ENCODE measurements at regions not wholly inside any gene's neighbourhood (a gene's known extent, or its start where the extent isn't known, plus 50 kb on each side); places are given as distances from the start of the nearest gene placed in this dataset.

GRCh38 chr6:14806101-14806500, 439.8 kb upstream of the JARID2 start:
- H3K9me3 ChIP-seq = no peaks in the 10 kb centered on the region
- no peaks in the 10 kb centered on the region for H3K4me1 ChIP-seq
- no peaks in the 10 kb centered on the region for H3K36me3 ChIP-seq
- H3K4me3 ChIP-seq = no peak overlapping the region
- no peak for DNase-seq (ENCODE audit: low spot score in 2 of 2)
- no peak for TF ChIP-seq CTCF (IDR thresholded peaks at IDR 0.05)
- no peaks in the 10 kb centered on the region for H3K27me3 ChIP-seq
- intact Hi-C loops (cut with DNase I) = no loop called here
- H3K27ac ChIP-seq = no peak overlapping the region

- Histone ChIP-seq H3K27me3 (no peaks in the 10 kb centered on the region), H3K36me3 (no peaks in the 10 kb centered on the region), H3K4me1 (no peaks in the 10 kb centered on the region), H3K4me3 (no peak overlapping the region), H3K9me3 (no peaks in the 10 kb centered on the region), H3K27ac (no peak overlapping the region)
- no peak for DNase-seq (ENCODE audit: low spot score in 2 of 2)
- TF ChIP-seq CTCF (IDR thresholded peaks at IDR 0.05) = no peak
- intact Hi-C loops (cut with DNase I) = no loop called here
Observed at GRCh38 chr6:14807130-14807529, 438.7 kb upstream of the JARID2 start.

- H3K27me3 ChIP-seq = no peaks in the 10 kb centered on the region
Observed at GRCh38 chr6:14807971-14808370, 437.9 kb upstream of the JARID2 start.

GRCh38 chr6:14810021-14810420, 435.8 kb upstream of the JARID2 start:
- no peak for DNase-seq (ENCODE audit: low spot score in 2 of 2)
- H3K27ac ChIP-seq = no peak overlapping the region
- H3K4me3 ChIP-seq = no peak overlapping the region
- no peaks in the 10 kb centered on the region for H3K4me1 ChIP-seq
- intact Hi-C loops (cut with DNase I) = no loop called here
- H3K27me3 ChIP-seq = no peaks in the 10 kb centered on the region
- no peaks in the 10 kb centered on the region for H3K9me3 ChIP-seq
- no peak for TF ChIP-seq CTCF (IDR thresholded peaks at IDR 0.05)
- H3K36me3 ChIP-seq = no peaks in the 10 kb centered on the region

More at GRCh38 chr6:14807971-14808370, 437.9 kb upstream of the JARID2 start:
- intact Hi-C loops (cut with DNase I) = no loop called here
- DNase-seq (ENCODE audit: low spot score in 2 of 2) = no peak
- H3K4me3 ChIP-seq = no peak overlapping the region
- H3K4me1 ChIP-seq = no peaks in the 10 kb centered on the region
- H3K27ac ChIP-seq = no peak overlapping the region
- no peaks in the 10 kb centered on the region for H3K9me3 ChIP-seq
- no peaks in the 10 kb centered on the region for H3K36me3 ChIP-seq
- TF ChIP-seq CTCF (IDR thresholded peaks at IDR 0.05) = no peak

- no peaks in the 10 kb centered on the region for H3K4me1 ChIP-seq
- no peaks in the 10 kb centered on the region for H3K9me3 ChIP-seq
- intact Hi-C loops (cut with DNase I) = no loop called here
- no peak for TF ChIP-seq CTCF (IDR thresholded peaks at IDR 0.05)
- H3K4me3 ChIP-seq = no peak overlapping the region
- H3K36me3 ChIP-seq = no peaks in the 10 kb centered on the region
- DNase-seq (ENCODE audit: low spot score in 2 of 2) = no peak
- no peak overlapping the region for H3K27ac ChIP-seq
- H3K27me3 ChIP-seq = no peaks in the 10 kb centered on the region
Observed at GRCh38 chr6:14811775-14812428, 434.0 kb upstream of the JARID2 start.

- Histone ChIP-seq H3K27ac (no peak overlapping the region), H3K36me3 (no peaks in the 10 kb centered on the region), H3K4me3 (no peak overlapping the region), H3K9me3 (no peaks in the 10 kb centered on the region), H3K4me1 (no peaks in the 10 kb centered on the region), H3K27me3 (no peaks in the 10 kb centered on the region)
- TF ChIP-seq CTCF (IDR thresholded peaks at IDR 0.05) = no peak
- intact Hi-C loops (cut with DNase I) = no loop called here
- no peak for DNase-seq (ENCODE audit: low spot score in 2 of 2)
Observed at GRCh38 chr6:14814016-14814415, 431.9 kb upstream of the JARID2 start.
